Stimulated activated CD4-positive, alpha-beta T cell treated with anti-CD3 and anti-CD28 coated beads, Interleukin-1b, Interleukin-23, amount 100 ng/mL, for 1 hour (primary cell): ENCODE measurements at regions not wholly inside any gene's neighbourhood (a gene's known extent, or its start where the extent isn't known, plus 50 kb on each side); places are given as distances from the start of the nearest gene placed in this dataset.
"Not testable (repeated sequence)": the region's sequence is repeated elsewhere in the genome, so short reads cannot be mapped to it uniquely, and the experiment has no call there.

ENCODE experiments used
- DNase-seq, 2 donors: peaks; one replicate each; pipeline ENCODE4 v3.0.0-alpha.2; 2020; ENCODE audit warnings: low read depth in 2 of 2

DNA sequence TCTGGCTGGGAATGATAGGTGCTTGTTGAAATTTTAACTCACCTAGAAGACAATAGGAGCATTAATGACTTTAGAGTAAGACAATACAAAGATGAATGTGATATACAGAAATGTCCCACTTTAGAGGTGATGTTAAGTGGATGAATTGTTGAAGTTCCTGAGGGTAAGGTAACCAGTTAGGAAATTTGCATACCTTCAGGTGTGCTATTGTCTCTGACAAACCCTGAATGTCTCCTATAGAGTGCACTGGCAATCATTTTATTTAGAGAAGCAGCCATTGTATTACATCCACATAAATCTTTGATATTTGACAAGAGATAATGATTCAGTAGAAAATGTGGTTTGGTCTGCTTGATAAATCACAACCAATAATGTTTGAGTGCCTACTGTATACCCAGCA is 228.5 kb downstream of the RNF144A start:
- no peak for DNase-seq

GRCh38 chr2:7146151-7146550 is 228.9 kb downstream of the RNF144A start:
- no peak for DNase-seq

GRCh38 chr2:7154656-7155055 is 237.4 kb downstream of the RNF144A start:
- no peak for DNase-seq

DNA sequence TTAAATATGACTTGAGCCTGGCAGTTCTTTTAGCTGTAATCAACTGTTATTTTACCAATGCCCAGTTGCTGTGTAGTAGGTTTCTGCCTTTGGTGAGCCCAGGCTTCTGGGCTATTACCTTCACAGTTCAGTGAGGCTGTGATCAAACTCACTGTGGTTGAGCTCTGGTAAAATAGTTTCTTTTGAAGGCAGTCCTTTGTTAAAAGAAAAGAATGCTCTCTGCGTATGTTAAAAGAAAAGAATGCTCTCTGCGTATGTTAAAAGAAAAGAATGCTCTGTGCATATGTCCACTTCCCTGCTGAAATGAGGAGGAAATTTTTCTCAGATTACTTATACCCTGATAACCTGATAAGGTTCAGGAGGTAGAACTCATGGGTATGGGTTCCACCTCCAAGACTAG is 244.3 kb downstream of the RNF144A start:
- no peak for DNase-seq

DNA sequence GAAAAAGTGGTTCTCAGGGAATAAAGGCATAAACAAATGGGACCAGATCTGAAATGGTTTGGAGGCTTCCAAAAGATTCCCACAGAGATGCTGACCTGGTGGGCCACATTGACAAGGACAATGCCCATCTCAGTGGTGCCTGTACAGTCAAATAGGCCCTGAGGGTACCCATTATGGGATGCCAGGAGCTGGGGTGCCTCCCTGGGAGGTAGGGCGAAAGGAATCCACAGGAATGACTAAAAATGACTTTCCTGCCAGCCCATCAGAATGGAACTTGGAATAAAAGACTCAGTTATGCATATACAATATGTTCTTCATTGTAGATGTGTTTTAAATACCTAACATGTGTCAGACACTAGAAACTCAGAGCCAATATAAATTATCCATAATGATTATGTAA is 248.5 kb downstream of the RNF144A start:
- no peak for DNase-seq

GRCh38 chr2:7167801-7168411 is 250.7 kb downstream of the RNF144A start:
- DNase-seq: no peak

DNA sequence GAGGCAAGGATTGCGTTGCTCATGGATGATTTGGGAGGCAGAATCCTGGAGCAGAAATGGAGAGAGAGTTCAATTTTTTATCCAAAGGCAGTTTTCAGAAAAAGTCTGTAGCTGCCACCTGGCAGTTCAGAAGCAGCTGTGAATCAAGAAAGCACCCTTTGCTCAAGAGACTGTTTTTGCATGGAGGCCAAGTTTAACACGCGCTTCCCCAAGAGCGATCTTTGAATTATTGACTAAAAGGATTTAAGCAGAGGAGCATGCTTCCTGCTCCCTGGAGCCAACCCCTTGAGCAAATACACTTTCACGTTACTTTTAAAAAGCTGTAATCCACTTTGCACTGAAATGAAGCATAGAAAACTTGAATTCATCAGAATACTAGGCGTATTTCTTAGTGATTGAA is 252.4 kb downstream of the RNF144A start:
- DNase-seq: no peak

DNA sequence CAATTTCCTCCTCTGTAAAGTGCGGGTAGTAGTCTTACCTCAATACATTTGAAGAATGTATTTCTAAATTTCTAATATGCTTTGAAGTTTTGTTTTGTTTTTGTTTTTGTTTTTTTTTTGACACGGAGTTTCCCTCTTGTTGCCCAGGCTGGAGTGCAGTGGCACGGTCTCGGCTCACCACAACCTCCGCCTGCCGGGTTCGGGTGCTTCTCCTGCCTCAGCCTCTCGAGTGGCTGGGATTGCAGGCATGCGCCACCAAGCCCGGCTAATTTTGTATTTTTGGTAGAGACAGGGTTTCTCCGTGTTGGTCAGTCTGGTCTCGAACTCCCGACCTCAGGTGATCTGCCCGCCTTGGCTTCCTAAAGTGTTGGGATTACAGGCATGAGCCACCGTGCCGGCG is 261.8 kb downstream of the RNF144A start:
- DNase-seq: not testable (repeated sequence)

- no peak for DNase-seq
Measured at GRCh38 chr2:7180638-7181370, 263.6 kb downstream of the RNF144A start.

- no peak for DNase-seq
Measured at GRCh38 chr2:7182525-7182924, 265.3 kb downstream of the RNF144A start.

GRCh38 chr2:7189106-7189505 is 271.9 kb downstream of the RNF144A start:
- no peak for DNase-seq

DNA sequence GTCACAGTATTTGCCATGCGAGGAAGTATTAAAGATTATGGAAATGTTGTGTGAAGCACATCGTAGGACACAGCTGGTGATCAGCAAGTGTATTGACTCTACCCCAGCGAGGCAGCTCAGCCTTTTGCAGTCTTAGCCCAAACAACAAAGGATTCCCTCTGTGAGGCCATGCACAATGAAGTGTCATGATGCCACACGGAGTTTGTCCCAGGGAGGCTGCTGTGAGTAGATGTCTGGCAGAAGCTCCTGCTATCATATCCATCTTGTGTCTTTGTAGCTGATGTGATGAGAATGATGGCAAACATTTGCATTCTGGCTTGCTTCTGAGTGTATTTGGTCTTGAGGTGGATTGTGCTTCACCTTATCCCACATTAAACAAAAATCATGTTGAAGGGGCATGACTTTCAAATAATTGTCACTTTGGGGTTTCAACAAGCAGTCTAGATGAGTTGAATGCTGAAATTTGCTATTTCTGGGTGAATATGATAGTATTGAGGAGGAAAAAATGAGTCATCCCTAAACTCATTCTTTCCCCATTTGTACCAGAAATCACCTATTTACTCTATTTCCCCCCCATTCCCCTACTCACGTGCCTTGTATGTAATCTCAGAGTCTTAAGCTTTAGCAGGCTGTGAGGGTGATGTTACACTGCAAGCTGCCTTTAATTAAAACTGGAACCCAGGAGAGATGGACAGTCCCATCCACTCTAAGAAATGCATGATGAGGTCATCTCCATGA is 273.5 kb downstream of the RNF144A start:
- DNase-seq: no peak

- DNase-seq: no peak
Measured at GRCh38 chr2:7191932-7192331, 274.7 kb downstream of the RNF144A start.

DNA sequence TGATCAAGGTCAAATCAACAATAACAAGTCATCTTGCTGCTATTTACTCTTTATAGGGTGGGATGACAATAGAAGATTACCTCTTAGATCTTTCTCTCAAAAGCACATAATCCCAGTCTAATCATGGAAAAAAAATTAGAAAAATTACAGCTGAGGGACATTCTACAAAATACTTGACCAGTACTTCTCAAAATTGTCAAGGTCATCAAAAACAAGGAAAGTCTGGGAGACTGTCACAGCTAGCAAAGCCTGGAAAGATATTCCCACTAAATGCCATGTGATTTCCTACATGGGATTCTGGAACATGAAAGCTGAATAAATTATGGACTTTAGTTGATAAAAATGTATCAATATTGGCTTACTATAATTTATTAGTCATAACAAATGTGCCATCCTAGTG is 276.2 kb downstream of the RNF144A start:
- no peak for DNase-seq

DNA sequence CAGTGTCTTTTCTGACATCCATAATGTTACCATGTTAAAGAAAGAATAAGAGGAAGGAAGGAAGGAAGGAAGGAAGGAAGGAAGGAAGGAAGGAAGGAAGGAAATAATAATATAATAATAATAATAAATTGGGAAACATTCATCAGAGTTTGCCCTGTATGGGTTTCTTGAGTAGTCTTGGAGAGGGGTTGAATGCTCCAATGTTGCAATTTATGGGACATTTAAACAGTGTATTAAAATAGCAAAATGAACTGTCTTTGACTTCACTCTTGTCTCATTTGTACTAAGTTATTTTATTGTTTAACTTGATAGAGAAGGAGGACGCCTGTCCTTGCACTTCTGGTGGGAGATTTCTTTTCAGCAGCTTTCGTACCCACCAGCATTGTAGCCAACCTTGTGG is 277.7 kb downstream of the RNF144A start:
- no peak for DNase-seq

- no peak for DNase-seq
Measured at GRCh38 chr2:7196883-7197282, 279.7 kb downstream of the RNF144A start.

DNA sequence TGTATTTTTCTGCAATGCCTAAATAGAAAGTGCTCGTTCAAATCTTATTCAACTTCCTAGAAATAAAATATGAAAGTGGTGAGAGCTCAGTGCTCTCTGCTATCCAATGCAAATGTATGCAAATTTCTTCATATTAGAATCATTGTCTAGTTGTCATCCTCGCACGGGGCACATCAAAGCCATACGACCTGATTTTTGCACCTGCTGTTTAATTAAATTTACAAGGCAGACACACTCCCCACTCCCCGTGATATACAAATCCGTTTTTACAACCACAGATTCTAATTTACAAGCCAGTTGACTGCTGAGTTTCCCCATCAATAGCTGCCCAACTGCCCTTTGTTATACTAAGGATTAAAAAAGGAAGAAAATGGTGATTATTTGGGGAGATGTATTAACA is 284.6 kb downstream of the RNF144A start:
- DNase-seq: no peak

DNA sequence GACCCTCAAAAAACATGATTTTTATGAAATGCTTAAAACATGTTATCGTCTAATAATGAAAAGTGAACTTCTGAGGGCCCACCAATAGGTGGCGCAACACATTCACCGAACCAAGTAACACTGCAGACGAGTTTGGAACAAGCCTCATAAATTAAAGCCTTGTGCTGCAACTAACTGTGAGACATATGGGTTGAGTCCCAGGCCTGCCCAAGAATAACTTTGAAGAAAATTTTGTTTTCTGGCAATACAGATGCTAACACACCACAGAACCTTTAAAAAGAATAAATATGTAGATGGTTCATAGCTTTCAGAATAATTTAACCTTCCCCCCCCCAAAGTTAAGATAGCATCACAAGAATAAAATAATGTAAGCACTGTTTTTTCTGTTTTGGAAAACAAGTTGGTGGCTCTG is 285.9 kb downstream of the RNF144A start:
- DNase-seq: peak; percentile 22 to 28

DNA sequence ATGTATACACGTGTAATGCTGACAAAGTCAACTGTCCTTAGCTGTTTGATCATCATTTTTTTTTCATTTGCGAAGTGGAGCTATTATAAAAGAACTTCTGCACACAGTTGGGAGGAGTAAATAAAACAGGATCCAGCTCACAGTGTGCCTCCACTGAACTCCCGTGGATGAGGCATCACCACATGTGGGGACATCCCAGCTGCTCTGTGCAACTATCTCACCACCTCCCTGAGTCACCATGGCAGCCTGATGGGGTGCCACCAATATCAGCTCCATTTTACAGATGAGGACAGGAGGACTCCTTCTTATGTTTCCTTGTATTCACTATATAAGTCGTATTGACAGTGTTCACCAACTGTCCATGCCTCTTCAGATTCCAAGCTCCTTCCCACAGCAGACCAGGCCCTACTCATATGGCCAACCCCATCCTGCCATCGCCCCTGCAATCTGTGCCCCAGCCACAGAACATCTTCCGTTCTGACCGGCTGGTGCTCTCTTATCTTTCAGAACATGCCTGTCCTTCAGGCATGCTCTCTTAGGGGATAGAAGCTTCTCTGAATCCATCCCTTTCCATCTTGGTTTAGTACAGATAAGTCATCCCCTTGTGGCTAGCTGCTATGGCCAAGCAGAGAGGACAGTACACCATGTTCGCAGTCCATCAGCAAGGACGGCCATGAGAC is 288.1 kb downstream of the RNF144A start:
- DNase-seq: no peak

- no peak for DNase-seq
Measured at GRCh38 chr2:7206111-7206810, 289.0 kb downstream of the RNF144A start.

- DNase-seq: no peak
Measured at GRCh38 chr2:7207631-7208030, 290.4 kb downstream of the RNF144A start.
